Mucosa of descending colon (tissue), 3 donors: ENCODE measurements at regions not wholly inside any gene's neighbourhood (a gene's known extent, or its start where the extent isn't known, plus 50 kb on each side); places are given as distances from the start of the nearest gene placed in this dataset.

Source experiments
- ATAC-seq: fragments of 200-7000 bp; cut with Tn5 transposase; one replicate; pipeline ENCODE4 v1.9.1; 2020; ENCODE audit warnings: mild to moderate bottlenecking, moderate library complexity
- DNase-seq, 3 donors: peaks; one replicate each; pipeline ENCODE4 v3.0.0-alpha.2; 2020
- H3K36me3 ChIP-seq: fragments of 200-600 bp; one replicate; pipeline ENCODE4 v1.8.0; 2021; ENCODE audit warnings: low read depth, mild to moderate bottlenecking
- H3K4me1 ChIP-seq: fragments of 200-600 bp; one replicate; pipeline ENCODE4 v1.8.0; 2021; ENCODE audit warnings: low read depth, mild to moderate bottlenecking
- H3K4me3 ChIP-seq: fragments of 200-600 bp; one replicate; pipeline ENCODE4 v1.8.0; 2021; ENCODE audit warnings: mild to moderate bottlenecking
- H3K9me3 ChIP-seq: fragments of 200-600 bp; one replicate; pipeline ENCODE4 v1.8.0; 2021; ENCODE audit warnings: mild to moderate bottlenecking
- intact Hi-C, 2 donors: fragments of 100-400 bp; cut with DNase I in 1 of 2; cut with micrococcal nuclease in 1 of 2; formaldehyde crosslinking; loops; one replicate each; pipeline versions ENCODE4 v1.11.0 to v1.11.1; 2022; cut with DNase I, micrococcal nuclease
- TF ChIP-seq, protein P1 (sequence below): fragments of 200-600 bp; IDR thresholded peaks from one replicate; pipeline ENCODE4 v1.8.0; 2022; ENCODE audit warnings: antibody characterized with exemption, mild to moderate bottlenecking
- donor health status: DM: no; HTN: no; CAD: no; lungs with moderate emphysema.
- donor health status: DM: no; HTN: no; CAD: no.
- donor health status: DM: no; HTN: yes; CAD: no.

DNA sequence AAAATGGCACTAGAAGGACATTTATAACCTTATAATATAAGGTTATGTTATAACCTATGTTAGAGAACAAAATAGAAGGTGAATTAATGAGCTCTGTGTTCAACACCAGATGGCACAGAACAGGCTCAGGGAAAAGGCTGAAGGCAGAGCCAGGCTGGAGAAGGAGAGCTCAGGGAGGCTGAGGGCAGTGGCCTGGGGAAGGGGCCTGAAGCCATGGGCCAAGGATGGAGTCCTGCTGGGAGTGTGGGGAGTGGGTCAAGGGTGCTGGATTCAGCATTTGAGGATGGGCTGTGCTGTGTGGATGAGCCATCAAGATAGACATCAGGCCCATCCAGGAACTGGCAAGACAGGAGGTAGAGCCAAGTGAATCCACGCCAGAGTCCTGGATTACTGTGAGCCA is 218.8 kb downstream of the ZNF248 start:
- Histone ChIP-seq H3K9me3 (peaks cover 64% of the 10 kb centered on the region), H3K36me3 (no peaks in the 10 kb centered on the region), H3K4me1 (no peaks in the 10 kb centered on the region), H3K4me3 (no peak overlapping the region)
- DNase-seq: no peak
- intact Hi-C loops: no loop called here
- no peak for ATAC-seq
- TF ChIP-seq, protein P1, sequence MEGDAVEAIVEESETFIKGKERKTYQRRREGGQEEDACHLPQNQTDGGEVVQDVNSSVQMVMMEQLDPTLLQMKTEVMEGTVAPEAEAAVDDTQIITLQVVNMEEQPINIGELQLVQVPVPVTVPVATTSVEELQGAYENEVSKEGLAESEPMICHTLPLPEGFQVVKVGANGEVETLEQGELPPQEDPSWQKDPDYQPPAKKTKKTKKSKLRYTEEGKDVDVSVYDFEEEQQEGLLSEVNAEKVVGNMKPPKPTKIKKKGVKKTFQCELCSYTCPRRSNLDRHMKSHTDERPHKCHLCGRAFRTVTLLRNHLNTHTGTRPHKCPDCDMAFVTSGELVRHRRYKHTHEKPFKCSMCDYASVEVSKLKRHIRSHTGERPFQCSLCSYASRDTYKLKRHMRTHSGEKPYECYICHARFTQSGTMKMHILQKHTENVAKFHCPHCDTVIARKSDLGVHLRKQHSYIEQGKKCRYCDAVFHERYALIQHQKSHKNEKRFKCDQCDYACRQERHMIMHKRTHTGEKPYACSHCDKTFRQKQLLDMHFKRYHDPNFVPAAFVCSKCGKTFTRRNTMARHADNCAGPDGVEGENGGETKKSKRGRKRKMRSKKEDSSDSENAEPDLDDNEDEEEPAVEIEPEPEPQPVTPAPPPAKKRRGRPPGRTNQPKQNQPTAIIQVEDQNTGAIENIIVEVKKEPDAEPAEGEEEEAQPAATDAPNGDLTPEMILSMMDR: no peak

DNA sequence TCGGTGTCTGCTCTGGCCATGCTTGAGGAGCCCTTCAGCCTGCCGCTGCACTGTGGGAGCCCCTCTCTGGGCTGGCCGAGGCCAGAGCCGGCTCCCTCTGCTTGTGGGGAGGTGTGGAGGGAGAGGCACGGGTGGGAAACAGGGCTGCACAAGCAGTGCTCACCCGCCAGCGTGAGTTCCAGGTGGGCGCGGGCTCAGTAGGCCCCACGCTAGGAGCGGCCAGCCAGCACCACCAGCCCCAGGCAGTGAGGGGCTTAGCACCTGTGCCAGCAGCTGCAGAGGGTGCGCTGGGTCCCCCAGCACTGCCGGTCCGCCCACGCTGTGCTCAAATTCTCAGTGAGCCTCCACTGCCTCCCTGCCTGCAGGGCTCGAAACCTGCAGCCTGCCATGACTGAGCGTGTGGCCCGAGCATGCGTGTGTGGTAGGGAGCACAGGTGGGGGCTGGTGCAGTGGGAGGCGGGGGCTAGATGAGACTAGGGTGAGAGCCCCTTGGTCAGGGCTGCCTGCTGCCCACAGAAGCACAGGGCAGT is 223.0 kb downstream of the ZNF248 start:
- ATAC-seq (no peak), DNase-seq (no peak)
- intact Hi-C loops: no loop called here
- no peaks in the 10 kb centered on the region for H3K4me1 ChIP-seq
- peaks cover 44% of the 10 kb centered on the region for H3K9me3 ChIP-seq
- no peak overlapping the region for H3K4me3 ChIP-seq
- no peaks in the 10 kb centered on the region for H3K36me3 ChIP-seq
- TF ChIP-seq, protein P1: no peak

DNA sequence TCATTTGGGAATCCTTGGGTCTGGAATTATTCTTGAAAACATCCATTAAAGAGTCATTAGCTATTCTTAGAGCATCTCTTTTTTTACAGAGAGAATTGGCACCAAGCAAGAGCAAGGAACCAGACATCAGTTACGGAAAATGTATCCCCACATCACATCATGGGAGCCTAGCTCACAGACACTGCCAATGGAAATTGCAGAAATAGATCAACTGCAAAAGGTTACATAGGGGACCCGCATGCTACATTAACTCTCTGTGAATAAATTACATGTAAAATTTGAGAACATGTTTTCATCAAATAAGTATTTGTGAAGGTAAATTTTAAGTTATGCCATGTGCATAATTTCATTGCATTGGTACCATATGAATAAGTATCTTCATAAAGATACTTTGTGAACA is 224.8 kb downstream of the ZNF248 start:
- DNase-seq (no peak), ATAC-seq (no peak)
- H3K36me3 ChIP-seq: no peaks in the 10 kb centered on the region
- H3K4me1 ChIP-seq: no peaks in the 10 kb centered on the region
- H3K9me3 ChIP-seq: peaks cover 30% of the 10 kb centered on the region
- TF ChIP-seq, protein P1: no peak
- no peak overlapping the region for H3K4me3 ChIP-seq
- intact Hi-C loops: no loop called here

DNA sequence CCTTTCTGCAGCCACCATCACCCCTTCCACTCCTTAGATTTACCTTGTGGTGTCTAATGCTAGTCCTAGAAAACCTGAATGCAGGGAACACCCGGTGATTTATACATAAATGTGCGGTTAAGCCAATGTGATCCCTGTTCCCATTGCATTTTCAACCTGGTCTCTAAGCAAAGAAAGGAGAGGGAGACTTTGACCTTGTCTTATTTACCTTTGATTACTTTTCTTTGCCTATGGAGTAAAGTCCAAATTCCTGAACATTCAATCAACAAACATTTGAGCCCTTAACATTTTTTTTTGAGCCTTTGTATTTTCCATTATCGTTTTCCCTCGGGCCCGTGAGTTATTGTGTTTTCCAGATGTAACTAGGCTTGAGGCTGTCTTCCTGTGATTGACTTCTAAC is 233.9 kb downstream of the ZNF248 start:
- TF ChIP-seq, protein P1: no peak
- intact Hi-C loops: no loop called here
- Histone ChIP-seq H3K9me3 (peaks cover 57% of the 10 kb centered on the region), H3K36me3 (no peaks in the 10 kb centered on the region), H3K4me3 (no peak overlapping the region), H3K4me1 (no peaks in the 10 kb centered on the region)
- ATAC-seq: no peak
- no peak for DNase-seq

DNA sequence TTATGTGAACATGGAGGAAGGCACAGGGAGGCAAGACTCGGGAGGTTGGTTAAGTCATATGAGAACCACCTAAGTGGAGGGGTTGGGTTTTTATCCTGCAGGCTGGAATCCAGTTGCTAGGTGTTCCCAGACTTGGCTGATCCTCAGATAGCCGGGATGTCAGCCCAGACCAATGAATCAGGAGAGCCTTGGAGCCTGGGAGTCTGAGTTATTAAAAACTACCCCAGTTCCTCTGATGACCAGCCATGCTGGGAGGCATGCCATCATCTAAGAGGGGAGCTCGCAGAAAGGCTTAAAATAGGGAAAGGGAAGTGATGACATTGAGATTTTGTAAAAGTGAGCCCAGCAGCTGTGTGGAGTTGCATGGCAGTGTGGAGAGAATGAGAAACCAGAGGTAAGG is 238.1 kb downstream of the ZNF248 start:
- H3K9me3 ChIP-seq: peaks cover 57% of the 10 kb centered on the region
- no peaks in the 10 kb centered on the region for H3K4me1 ChIP-seq
- TF ChIP-seq, protein P1: no peak
- intact Hi-C loops: no loop called here
- no peak for DNase-seq
- no peaks in the 10 kb centered on the region for H3K36me3 ChIP-seq
- no peak overlapping the region for H3K4me3 ChIP-seq
- no peak for ATAC-seq

DNA sequence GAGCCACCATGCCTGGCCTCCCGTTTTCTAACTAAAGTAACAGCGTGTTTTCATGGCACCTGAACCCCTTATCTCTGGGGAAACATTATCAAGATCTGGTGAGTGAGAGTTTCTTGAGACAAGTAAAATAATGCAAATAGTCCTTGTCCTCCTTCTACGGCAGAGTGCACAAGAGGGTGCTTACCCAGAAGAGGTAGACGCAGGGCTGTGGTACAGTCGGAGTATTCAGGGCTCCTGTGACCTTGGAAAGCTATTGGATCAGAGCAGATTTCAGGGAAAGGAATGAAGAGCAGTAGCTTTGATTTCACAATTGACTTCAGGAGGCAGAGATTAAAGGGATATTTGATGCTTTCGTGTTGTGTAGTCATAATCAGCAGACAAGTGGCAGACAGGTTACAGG is 269.1 kb downstream of the ZNF248 start:
- no peak for DNase-seq
- TF ChIP-seq, protein P1: no peak
- Histone ChIP-seq H3K4me1 (no peaks in the 10 kb centered on the region), H3K9me3 (peaks cover 35% of the 10 kb centered on the region), H3K4me3 (no peak overlapping the region), H3K36me3 (no peaks in the 10 kb centered on the region)
- intact Hi-C loops: no loop called here
- ATAC-seq: no peak
